GM12865 (cell line): ENCODE measurements at regions not wholly inside any gene's neighbourhood (a gene's known extent, or its start where the extent isn't known, plus 50 kb on each side); places are given as distances from the start of the nearest gene placed in this dataset.
"Not testable (repeated sequence)": the region's sequence is repeated elsewhere in the genome, so short reads cannot be mapped to it uniquely, and the experiment has no call there.

Source experiments
- DNase-seq: peaks from one replicate; pipeline ENCODE4 v3.0.0; 2010; ENCODE audit warnings: low read depth
- H3K4me3 ChIP-seq: 2 replicates; pipeline ENCODE4 v1.5.1; 2011; ENCODE audit warnings: mild to moderate bottlenecking, low read depth, low read length, control low read depth
- CTCF ChIP-seq: IDR thresholded peaks from 2 replicates; pipeline ENCODE4 v1.5.1; 2011; ENCODE audit warnings: low read length, control low read depth, low read depth, inconsistent platforms; ENCODE audit not compliant: insufficient read depth; ENCODE audit errors: missing control alignments

- no peak for DNase-seq
- TF ChIP-seq CTCF: no peak
- no peak overlapping the region for H3K4me3 ChIP-seq
These were observed 322.1 kb downstream of the MEX3B start for GRCh38 chr15:81723701-81724100.

GRCh38 chr15:81723113-81723651, 322.6 kb downstream of the MEX3B start:
- DNase-seq: no peak
- H3K4me3 ChIP-seq: no peak overlapping the region
- TF ChIP-seq CTCF: no peak

GRCh38 chr15:81716468-81716867, 329.4 kb downstream of the MEX3B start:
- not testable (repeated sequence) for DNase-seq, H3K4me3 ChIP-seq

DNA sequence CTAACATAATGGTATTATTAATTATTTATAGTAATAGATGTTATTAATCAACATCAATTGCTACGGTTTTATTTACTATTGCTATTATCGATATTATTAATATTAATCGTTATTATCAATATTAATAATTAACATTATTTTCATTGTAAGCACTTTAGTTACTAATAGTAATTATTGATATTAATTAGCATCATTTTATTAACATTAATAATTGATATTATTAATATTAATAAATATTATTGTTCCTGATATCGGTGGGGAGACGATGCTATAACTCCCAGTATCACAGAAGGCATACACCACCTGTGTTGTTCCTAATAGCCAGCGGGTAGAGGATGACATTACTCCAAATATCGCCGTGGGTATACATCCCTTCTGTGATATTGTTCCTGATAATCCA, 335.5 kb downstream of the MEX3B start:
- DNase-seq: no peak

GRCh38 chr15:81706816-81707346, 332.9 kb upstream of the TMC3 start:
- DNase-seq, H3K4me3 ChIP-seq: not testable (repeated sequence)

More for the DNA sequence above, 335.5 kb downstream of the MEX3B start:
- no peak overlapping the region for H3K4me3 ChIP-seq
- TF ChIP-seq CTCF: no peak

DNA sequence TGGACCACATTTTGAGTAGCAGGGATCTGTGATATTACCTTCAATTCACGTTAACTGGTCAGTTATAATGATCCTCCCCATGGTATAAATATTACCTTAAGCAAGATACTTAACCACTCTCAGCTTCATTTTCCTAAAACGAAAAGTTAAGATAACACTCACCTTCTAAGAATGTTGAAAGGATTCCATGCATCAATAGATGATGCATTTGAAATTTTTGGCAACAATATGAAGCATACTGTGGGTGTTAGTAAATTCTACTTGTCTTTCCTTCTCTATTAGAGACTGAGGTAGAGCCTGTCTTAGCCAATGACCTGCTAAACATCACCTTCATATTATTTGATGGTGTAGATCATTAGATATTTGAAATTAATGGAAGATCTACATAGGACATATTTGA, 331.7 kb upstream of the TMC3 start:
- not testable (repeated sequence) for H3K4me3 ChIP-seq, DNase-seq

DNA sequence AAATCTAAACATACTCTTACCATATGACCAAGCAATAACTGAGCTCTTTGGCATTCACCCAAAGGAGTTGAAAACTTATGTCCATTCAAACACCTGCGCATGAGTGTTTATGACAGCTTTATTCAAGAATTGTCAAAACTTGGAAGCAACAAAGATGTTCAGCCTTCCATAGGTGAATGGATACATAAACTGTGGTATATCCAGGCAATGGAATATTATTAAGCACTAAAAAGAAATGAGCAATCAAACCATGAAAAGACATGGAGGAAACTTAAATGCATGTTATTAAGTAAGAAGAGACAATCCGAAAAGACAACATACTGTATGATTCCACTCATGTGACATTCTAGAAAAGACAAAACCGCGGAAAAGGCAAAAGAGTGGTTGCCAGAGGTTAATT, 312.0 kb upstream of the TMC3 start:
- H3K4me3 ChIP-seq: no peak overlapping the region
- DNase-seq: no peak
- no peak for TF ChIP-seq CTCF

DNA sequence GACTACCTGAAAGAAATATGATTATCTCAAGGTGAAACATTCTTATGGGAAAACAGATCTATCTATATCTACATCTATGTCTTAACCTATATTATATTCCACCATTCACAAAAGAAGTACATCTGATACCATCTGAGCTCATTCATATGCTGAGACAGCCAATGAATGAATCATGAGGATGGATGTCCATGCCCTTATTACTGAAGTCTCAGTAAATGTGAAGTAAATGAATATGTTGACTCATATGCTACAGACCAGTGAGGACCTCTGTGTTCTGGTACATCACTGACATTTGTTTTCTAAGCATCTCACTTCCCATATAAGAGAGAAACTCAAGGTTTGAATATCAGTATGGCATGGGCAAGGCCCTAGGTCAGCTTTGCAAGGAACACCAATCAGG, 311.2 kb upstream of the TMC3 start:
- H3K4me3 ChIP-seq: no peak overlapping the region
- no peak for DNase-seq
- TF ChIP-seq CTCF: no peak

DNA sequence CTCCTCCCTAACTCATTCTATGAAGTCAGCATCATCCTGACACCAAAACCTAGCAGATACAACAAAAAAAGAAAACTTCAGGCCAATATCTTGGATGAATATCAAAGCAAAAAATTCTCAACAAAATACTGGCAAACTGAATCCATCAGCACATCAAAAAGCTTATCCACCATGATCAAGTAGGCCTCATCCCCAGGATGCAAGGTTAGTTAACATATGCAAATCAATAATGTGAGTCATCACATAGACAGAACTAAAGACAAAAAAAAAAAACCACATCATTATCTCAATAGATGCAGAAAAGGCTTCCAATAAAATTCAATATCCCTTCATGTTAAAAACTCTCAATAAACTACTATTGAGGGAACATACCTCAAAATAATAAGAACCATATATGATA, 306.8 kb upstream of the TMC3 start:
- TF ChIP-seq CTCF: no peak
- no peak for DNase-seq
- H3K4me3 ChIP-seq: no peak overlapping the region
